ENCODE measurements at regions not wholly inside any gene's neighbourhood (a gene's known extent, or its start where the extent isn't known, plus 50 kb on each side); places are given as distances from the start of the nearest gene placed in this dataset.

GRCh38 chr4:159980826-159981468, 878.1 kb downstream of the RAPGEF2 start:
- ATAC-seq: no peak
- Histone ChIP-seq H2AFZ (ENCODE audit: control insufficient read depth, low read depth, low read length) (no peak overlapping the region), H3K27me3 (replicated peaks in 1 of 2; ENCODE audit: control insufficient read depth in 2 of 2, insufficient read depth in 2 of 2, low read length in 1 of 2) (no peaks in the 10 kb centered on the region), H3K79me2 (ENCODE audit: control insufficient read depth, insufficient read depth, low read length) (no peaks in the 10 kb centered on the region), H3K27ac (ENCODE audit: control insufficient read depth, insufficient read depth) (no peak overlapping the region), H3K4me3 (no peak overlapping the region), H3K4me1 (ENCODE audit: control insufficient read depth, insufficient read depth, low read length) (no peaks in the 10 kb centered on the region), H3K4me2 (ENCODE audit: control insufficient read depth, insufficient read depth) (no peak overlapping the region), H3K36me3 (ENCODE audit: control insufficient read depth in 2 of 2, insufficient read depth in 2 of 2, low read length in 1 of 2) (no peaks in the 10 kb centered on the region), H3K9ac (ENCODE audit: control insufficient read depth, insufficient read depth, low read length) (no peak overlapping the region), H4K20me1 (ENCODE audit: control insufficient read depth, insufficient read depth) (no peaks in the 10 kb centered on the region), H3K9me3 (replicated peaks; ENCODE audit: control insufficient read depth, insufficient read depth, low read length) (no peaks in the 10 kb centered on the region)
- no peak for TF ChIP-seq NFYA (IDR thresholded peaks at IDR 0.05; ENCODE audit: borderline replicate concordance, low read depth, low read length)
- TF ChIP-seq, protein P1, sequence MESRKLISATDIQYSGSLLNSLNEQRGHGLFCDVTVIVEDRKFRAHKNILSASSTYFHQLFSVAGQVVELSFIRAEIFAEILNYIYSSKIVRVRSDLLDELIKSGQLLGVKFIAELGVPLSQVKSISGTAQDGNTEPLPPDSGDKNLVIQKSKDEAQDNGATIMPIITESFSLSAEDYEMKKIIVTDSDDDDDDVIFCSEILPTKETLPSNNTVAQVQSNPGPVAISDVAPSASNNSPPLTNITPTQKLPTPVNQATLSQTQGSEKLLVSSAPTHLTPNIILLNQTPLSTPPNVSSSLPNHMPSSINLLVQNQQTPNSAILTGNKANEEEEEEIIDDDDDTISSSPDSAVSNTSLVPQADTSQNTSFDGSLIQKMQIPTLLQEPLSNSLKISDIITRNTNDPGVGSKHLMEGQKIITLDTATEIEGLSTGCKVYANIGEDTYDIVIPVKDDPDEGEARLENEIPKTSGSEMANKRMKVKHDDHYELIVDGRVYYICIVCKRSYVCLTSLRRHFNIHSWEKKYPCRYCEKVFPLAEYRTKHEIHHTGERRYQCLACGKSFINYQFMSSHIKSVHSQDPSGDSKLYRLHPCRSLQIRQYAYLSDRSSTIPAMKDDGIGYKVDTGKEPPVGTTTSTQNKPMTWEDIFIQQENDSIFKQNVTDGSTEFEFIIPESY (IDR thresholded peaks at IDR 0.05): no peak
- no peak for TF ChIP-seq ZNF274 (IDR thresholded peaks at IDR 0.05; ENCODE audit: insufficient read depth, insufficient read length)
- WGBS (ENCODE audit: insufficient coverage, insufficient replicate concordance, low lambda C conversion rate, missing lambda C conversion rate): 32% methylated on average over 3 of the region's 3 CpGs
- ChIA-PET POLR2A (interaction anchor here (0.6 kb wide), 1 partner anchor 1104 kb away, joined by 3 read pairs; no protein-coding TSS in a partner anchor), SMC1A (ENCODE audit: uncharacterized antibody, unreplicated experiment) (no interaction called here), RAD21 (ENCODE audit: unreplicated experiment) (no interaction called here), CTCF (interaction anchor here (0.6 to 0.7 kb wide), 3 partner anchors 18 to 302 kb away, joined by 3 to 6 read pairs (median 3); no protein-coding TSS in a partner anchor)
- intact Hi-C loops (cut with micrococcal nuclease; ENCODE audit: unreplicated experiment) (loop anchor here (5.0 kb wide), 1 partner anchor 161 kb away; no protein-coding TSS in a partner anchor), in situ Hi-C loops (cut with MboI) (no loop called here)
- no peak for DNase-seq (ENCODE audit: low read depth, low spot score)
- FAIRE-seq: no peak
- BruUV-seq (replicated peaks): no TSS peak

- no peak for DNase-seq (ENCODE audit: low read depth, low spot score)
- intact Hi-C loops (cut with micrococcal nuclease; ENCODE audit: unreplicated experiment): loop anchor here (5.0 kb wide), 1 partner anchor 161 kb away; no protein-coding TSS in a partner anchor
- ChIA-PET POLR2A (no interaction called here), RAD21 (ENCODE audit: unreplicated experiment) (no interaction called here), CTCF (interaction anchor here (0.7 kb wide), 2 partner anchors 94 to 302 kb away, joined by 3 to 6 read pairs; no protein-coding TSS in a partner anchor), SMC1A (ENCODE audit: uncharacterized antibody, unreplicated experiment) (no interaction called here)
- Histone ChIP-seq H3K9me3 (replicated peaks; ENCODE audit: control insufficient read depth, insufficient read depth, low read length) (no peaks in the 10 kb centered on the region), H3K9ac (ENCODE audit: control insufficient read depth, insufficient read depth, low read length) (no peak overlapping the region), H3K4me2 (ENCODE audit: control insufficient read depth, insufficient read depth) (no peak overlapping the region), H3K79me2 (ENCODE audit: control insufficient read depth, insufficient read depth, low read length) (no peaks in the 10 kb centered on the region), H3K4me3 (no peak overlapping the region), H3K4me1 (ENCODE audit: control insufficient read depth, insufficient read depth, low read length) (no peaks in the 10 kb centered on the region), H3K36me3 (ENCODE audit: control insufficient read depth in 2 of 2, insufficient read depth in 2 of 2, low read length in 1 of 2) (no peaks in the 10 kb centered on the region), H3K27ac (ENCODE audit: control insufficient read depth, insufficient read depth) (no peak overlapping the region), H2AFZ (ENCODE audit: control insufficient read depth, low read depth, low read length) (no peak overlapping the region), H3K27me3 (replicated peaks in 1 of 2; ENCODE audit: control insufficient read depth in 2 of 2, insufficient read depth in 2 of 2, low read length in 1 of 2) (no peaks in the 10 kb centered on the region), H4K20me1 (ENCODE audit: control insufficient read depth, insufficient read depth) (no peaks in the 10 kb centered on the region)
- in situ Hi-C loops (cut with MboI): no loop called here
- no peak for ATAC-seq
- FAIRE-seq: no peak
- no TSS peak for BruUV-seq (replicated peaks)
- TF ChIP-seq FOS (IDR thresholded peaks at IDR 0.05; ENCODE audit: borderline replicate concordance, extremely low read depth, insufficient read length) (no peak), RELB (IDR thresholded peaks at IDR 0.05; ENCODE audit: low read depth) (no peak), REST (IDR thresholded peaks at IDR 0.05; ENCODE audit: low read depth, low read length) (no peak), PAX5 (IDR thresholded peaks at IDR 0.05; ENCODE audit: borderline replicate concordance, low read depth, low read length) (no peak), IKZF1 (conservative IDR thresholded peaks at IDR 0.05) (no peak), KDM1A (IDR thresholded peaks at IDR 0.05; ENCODE audit: borderline replicate concordance) (no peak), TCF3 (IDR thresholded peaks at IDR 0.05; ENCODE audit: borderline replicate concordance, insufficient read depth, low read depth, low read length) (no peak)
Measured at GRCh38 chr4:159981469-159981856, 878.6 kb downstream of the RAPGEF2 start.
